SK-N-SH (cell line): ENCODE measurements at regions not wholly inside any gene's neighbourhood (a gene's known extent, or its start where the extent isn't known, plus 50 kb on each side); places are given as distances from the start of the nearest gene placed in this dataset.

Experiments
- CTCF ChIA-PET: fragments of 300-600, 350-600 bp; formaldehyde crosslinking; extraction: SDS; loops from one replicate; lab custom pipeline; 2021; lab: Yijun Ruan, JAX
- POLR2A ChIA-PET: fragments of 350-600 bp; sonication (Branson Sonifier 250); formaldehyde crosslinking; extraction: SDS; loops from one replicate; lab custom pipeline; 2020; ENCODE audit warnings: antibody characterized with exemption, inconsistent platforms; lab: Yijun Ruan, JAX
- DNase-seq: peaks from one replicate; pipeline ENCODE4 v3.0.0; 2012
- H2AFZ ChIP-seq: fragments of 200-600 bp; sonication (generic); 2 replicates; pipeline ENCODE4 v1.8.1; 2016; ENCODE audit warnings: antibody characterized with exemption, mild to moderate bottlenecking, low read depth
- H3F3A ChIP-seq: fragments of 200-600 bp; sonication (generic); replicated peaks from 2 replicates; pipeline ENCODE3; 2016; ENCODE audit warnings: antibody characterized with exemption, mild to moderate bottlenecking; ENCODE audit not compliant: insufficient read depth
- H3K27ac ChIP-seq, 2 experiments: fragments of 200-500 bp in 1 of 2; fragments of 200-600 bp in 1 of 2; sonication (Bioruptor generic) in 1 of 2; sonication (generic), shearing (Covaris generic) in 1 of 2; 2 replicates each; pipeline versions ENCODE4 v1.5.1 to v1.6.1; 2014 to 2016; ENCODE audit warnings: low read depth in 2 of 2, inconsistent platforms in 1 of 2, low read length in 1 of 2, mild to moderate bottlenecking in 1 of 2, mixed read lengths in 1 of 2
- H3K27me3 ChIP-seq: fragments of 200-600 bp; sonication (generic), shearing (Covaris generic); 2 replicates; pipeline ENCODE4 v1.6.1; 2016; ENCODE audit warnings: mixed run types; ENCODE audit not compliant: insufficient read depth
- H3K36me3 ChIP-seq, 2 experiments: fragments of 200-500 bp in 1 of 2; fragments of 200-600 bp in 1 of 2; sonication (Bioruptor generic) in 1 of 2; sonication (generic) in 1 of 2; replicated peaks in 1 of 2; 2 replicates each; pipeline versions ENCODE3 to v1.5.1; 2014 to 2016; ENCODE audit warnings: low read length in 1 of 2, mild to moderate bottlenecking in 1 of 2; ENCODE audit not compliant: insufficient read depth in 2 of 2, control insufficient read depth in 1 of 2
- H3K4me1 ChIP-seq, 2 experiments: fragments of 200-500 bp in 1 of 2; fragments of 200-600 bp in 1 of 2; sonication (Bioruptor generic) in 1 of 2; sonication (generic), shearing (Covaris generic) in 1 of 2; 2 replicates each; pipeline versions ENCODE4 v1.5.1 to v1.6.1; 2014 to 2016; ENCODE audit warnings: low read depth in 1 of 2, low read length in 1 of 2, mixed run types in 1 of 2; ENCODE audit not compliant: insufficient read depth in 2 of 2, control insufficient read depth in 1 of 2
- H3K4me2 ChIP-seq: fragments of 200-600 bp; sonication (generic), shearing (Covaris generic); 2 replicates; pipeline ENCODE4 v1.6.1; 2017; ENCODE audit warnings: mixed run types
- H3K4me3 ChIP-seq, 2 experiments: fragments of 200-500 bp in 1 of 2; fragments of 200-600 bp in 1 of 2; sonication (Bioruptor generic) in 1 of 2; sonication (generic), shearing (Covaris generic) in 1 of 2; 2 replicates each; pipeline versions ENCODE4 v1.5.1 to v1.8.1; 2014 to 2016; ENCODE audit warnings: low read depth in 2 of 2, inconsistent platforms in 1 of 2, low read length in 1 of 2, mild to moderate bottlenecking in 1 of 2, mixed read lengths in 1 of 2, moderate library complexity in 1 of 2
- H3K79me2 ChIP-seq: fragments of 200-600 bp; sonication (generic); 2 replicates; pipeline ENCODE4 v1.8.1; 2017; ENCODE audit warnings: mild to moderate bottlenecking; ENCODE audit not compliant: insufficient read depth
- H3K9ac ChIP-seq: fragments of 200-600 bp; sonication (generic); 2 replicates; pipeline ENCODE4 v1.6.1; 2017; ENCODE audit warnings: mixed run types
- H3K9me2 ChIP-seq: fragments of 200-600 bp; sonication (generic); 2 replicates; pipeline ENCODE4 v1.6.1; 2017; ENCODE audit warnings: mixed run types
- H3K9me3 ChIP-seq: fragments of 200-600 bp; sonication (generic); 2 replicates; pipeline ENCODE4 v1.6.1; 2017; ENCODE audit warnings: mixed run types, mild to moderate bottlenecking, moderate library complexity
- H4K20me1 ChIP-seq: fragments of 200-600 bp; sonication (generic); 2 replicates; pipeline ENCODE4 v1.6.1; 2017; ENCODE audit warnings: mild to moderate bottlenecking, mixed run types; ENCODE audit not compliant: insufficient read depth
- FOXJ3 ChIP-seq: sonication (generic); formaldehyde crosslinking; IDR thresholded peaks from 2 replicates; pipeline ENCODE4 v1.5.1; 2020; ENCODE audit warnings: mild to moderate bottlenecking, missing genetic modification reagents
- FOXM1 ChIP-seq: IDR thresholded peaks from 2 replicates; pipeline ENCODE4 v1.4.0; 2012; ENCODE audit warnings: low read depth, mild to moderate bottlenecking
- JUND ChIP-seq: IDR thresholded peaks from 2 replicates; pipeline ENCODE4 v1.4.0; 2012
- NFIC ChIP-seq: IDR thresholded peaks from 2 replicates; pipeline ENCODE4 v1.4.0; 2012; ENCODE audit warnings: borderline replicate concordance
- POLR2AphosphoS5 ChIP-seq: IDR thresholded peaks from 2 replicates; pipeline ENCODE4 v1.6.1; 2012; ENCODE audit warnings: low read depth, low read length
- REST ChIP-seq: IDR thresholded peaks from 2 replicates; pipeline ENCODE4 v1.6.1; 2012; ENCODE audit warnings: mild to moderate bottlenecking, low read depth, low read length, moderate library complexity
- TEAD4 ChIP-seq: IDR thresholded peaks from 2 replicates; pipeline ENCODE4 v1.4.0; 2012; ENCODE audit warnings: mild to moderate bottlenecking, borderline replicate concordance; ENCODE audit not compliant: insufficient read depth
- YY1 ChIP-seq: IDR thresholded peaks from 2 replicates; pipeline ENCODE4 v1.4.0; 2012; ENCODE audit warnings: low read depth, mild to moderate bottlenecking
- WGBS: methylation state at CpG from one replicate; pipeline ENCODE4 v1.1.6; 2017; ENCODE audit warnings: low lambda C conversion rate; 5-methylcytosine and 5-hydroxymethylcytosine counted together
- TF ChIP-seq, protein P1 (sequence below): fragments of 200-600 bp; sonication (generic); IDR thresholded peaks from 2 replicates; pipeline ENCODE4 v1.6.1; 2017; ENCODE audit warnings: antibody characterized with exemption, mild to moderate bottlenecking, moderate library complexity
- TF ChIP-seq, protein P2 (sequence below): fragments of 150-350 bp; IDR thresholded peaks from 2 replicates; pipeline ENCODE4 v1.6.1; 2017; ENCODE audit warnings: antibody characterized with exemption, low read length, low read depth, borderline replicate concordance
- TF ChIP-seq, protein P3 (sequence below): IDR thresholded peaks from 2 replicates; pipeline ENCODE4 v1.4.0; 2012; ENCODE audit warnings: low read depth, borderline replicate concordance

- TF ChIP-seq REST, result no peak
- TF ChIP-seq NFIC, result no peak
- no peak for TF ChIP-seq POLR2AphosphoS5
- TF ChIP-seq YY1, result no peak
- no peak for TF ChIP-seq JUND
- no peak for TF ChIP-seq FOXJ3 (CRISPR knock-in tag)
- TF ChIP-seq, protein P1, sequence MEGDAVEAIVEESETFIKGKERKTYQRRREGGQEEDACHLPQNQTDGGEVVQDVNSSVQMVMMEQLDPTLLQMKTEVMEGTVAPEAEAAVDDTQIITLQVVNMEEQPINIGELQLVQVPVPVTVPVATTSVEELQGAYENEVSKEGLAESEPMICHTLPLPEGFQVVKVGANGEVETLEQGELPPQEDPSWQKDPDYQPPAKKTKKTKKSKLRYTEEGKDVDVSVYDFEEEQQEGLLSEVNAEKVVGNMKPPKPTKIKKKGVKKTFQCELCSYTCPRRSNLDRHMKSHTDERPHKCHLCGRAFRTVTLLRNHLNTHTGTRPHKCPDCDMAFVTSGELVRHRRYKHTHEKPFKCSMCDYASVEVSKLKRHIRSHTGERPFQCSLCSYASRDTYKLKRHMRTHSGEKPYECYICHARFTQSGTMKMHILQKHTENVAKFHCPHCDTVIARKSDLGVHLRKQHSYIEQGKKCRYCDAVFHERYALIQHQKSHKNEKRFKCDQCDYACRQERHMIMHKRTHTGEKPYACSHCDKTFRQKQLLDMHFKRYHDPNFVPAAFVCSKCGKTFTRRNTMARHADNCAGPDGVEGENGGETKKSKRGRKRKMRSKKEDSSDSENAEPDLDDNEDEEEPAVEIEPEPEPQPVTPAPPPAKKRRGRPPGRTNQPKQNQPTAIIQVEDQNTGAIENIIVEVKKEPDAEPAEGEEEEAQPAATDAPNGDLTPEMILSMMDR, result no peak
- no peak for TF ChIP-seq TEAD4
- TF ChIP-seq, protein P2, sequence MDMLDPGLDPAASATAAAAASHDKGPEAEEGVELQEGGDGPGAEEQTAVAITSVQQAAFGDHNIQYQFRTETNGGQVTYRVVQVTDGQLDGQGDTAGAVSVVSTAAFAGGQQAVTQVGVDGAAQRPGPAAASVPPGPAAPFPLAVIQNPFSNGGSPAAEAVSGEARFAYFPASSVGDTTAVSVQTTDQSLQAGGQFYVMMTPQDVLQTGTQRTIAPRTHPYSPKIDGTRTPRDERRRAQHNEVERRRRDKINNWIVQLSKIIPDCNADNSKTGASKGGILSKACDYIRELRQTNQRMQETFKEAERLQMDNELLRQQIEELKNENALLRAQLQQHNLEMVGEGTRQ, result no peak
Measured at GRCh38 chr12:127729381-127729780, 537.6 kb upstream of the TMEM132C start (continued).

DNA sequence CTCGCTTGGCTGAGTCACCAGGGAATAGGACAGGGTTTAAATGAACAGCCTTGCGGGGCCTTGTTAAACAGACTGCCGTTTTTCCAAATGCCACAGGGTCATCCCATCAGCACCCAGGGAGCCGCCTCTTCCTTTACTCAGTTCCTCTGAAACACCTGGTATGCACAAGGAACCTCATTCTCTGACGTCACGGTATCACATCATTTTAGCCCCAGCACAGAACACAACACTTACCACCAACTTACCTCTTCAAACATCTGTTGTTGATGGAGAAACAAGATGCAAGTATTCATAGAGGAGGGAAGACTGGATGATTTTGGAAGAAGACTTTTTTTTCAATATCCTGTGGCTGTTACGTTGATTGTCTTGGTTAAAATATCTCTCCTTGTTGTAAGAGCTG, 535.3 kb upstream of the TMEM132C start:
- DNase-seq, result no peak
- no peak overlapping the region for H2AFZ ChIP-seq
- H3K4me2 ChIP-seq, result no peak overlapping the region
- H3K4me3 ChIP-seq, result no peak overlapping the region
- no peak for TF ChIP-seq FOXM1
- TF ChIP-seq, protein P1, result no peak
- TF ChIP-seq JUND, result no peak
- TF ChIP-seq REST, result no peak
- no peak for TF ChIP-seq FOXJ3 (CRISPR knock-in tag)
- TF ChIP-seq, protein P3, sequence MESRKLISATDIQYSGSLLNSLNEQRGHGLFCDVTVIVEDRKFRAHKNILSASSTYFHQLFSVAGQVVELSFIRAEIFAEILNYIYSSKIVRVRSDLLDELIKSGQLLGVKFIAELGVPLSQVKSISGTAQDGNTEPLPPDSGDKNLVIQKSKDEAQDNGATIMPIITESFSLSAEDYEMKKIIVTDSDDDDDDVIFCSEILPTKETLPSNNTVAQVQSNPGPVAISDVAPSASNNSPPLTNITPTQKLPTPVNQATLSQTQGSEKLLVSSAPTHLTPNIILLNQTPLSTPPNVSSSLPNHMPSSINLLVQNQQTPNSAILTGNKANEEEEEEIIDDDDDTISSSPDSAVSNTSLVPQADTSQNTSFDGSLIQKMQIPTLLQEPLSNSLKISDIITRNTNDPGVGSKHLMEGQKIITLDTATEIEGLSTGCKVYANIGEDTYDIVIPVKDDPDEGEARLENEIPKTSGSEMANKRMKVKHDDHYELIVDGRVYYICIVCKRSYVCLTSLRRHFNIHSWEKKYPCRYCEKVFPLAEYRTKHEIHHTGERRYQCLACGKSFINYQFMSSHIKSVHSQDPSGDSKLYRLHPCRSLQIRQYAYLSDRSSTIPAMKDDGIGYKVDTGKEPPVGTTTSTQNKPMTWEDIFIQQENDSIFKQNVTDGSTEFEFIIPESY, result no peak
- H3K27ac ChIP-seq, result no peak overlapping the region
- ChIA-PET POLR2A (no interaction called here), CTCF (no interaction called here)
- H3K79me2 ChIP-seq, result no peaks in the 10 kb centered on the region
- no peaks in the 10 kb centered on the region for H3K36me3 ChIP-seq
- H3K27me3 ChIP-seq, result no peaks in the 10 kb centered on the region
- no peaks in the 10 kb centered on the region for H3K4me1 ChIP-seq
- H3K9ac ChIP-seq, result no peak overlapping the region
- no peaks in the 10 kb centered on the region for H3K9me2 ChIP-seq
- H4K20me1 ChIP-seq, result no peaks in the 10 kb centered on the region
- H3K9me3 ChIP-seq, result no peaks in the 10 kb centered on the region
- 35% methylated on average over 7 of the region's 7 CpGs for WGBS
- no peaks in the 10 kb centered on the region for H3F3A ChIP-seq
